Uterus (tissue), 2 donors: ENCODE measurements at regions not wholly inside any gene's neighbourhood (a gene's known extent, or its start where the extent isn't known, plus 50 kb on each side); places are given as distances from the start of the nearest gene placed in this dataset.

Source experiments
- POLR2A ChIP-seq, 2 donors: fragments of 450-650 bp; IDR thresholded peaks; one replicate each; pipeline ENCODE4 v1.6.1; 2016; ENCODE audit warnings: antibody characterized with exemption in 2 of 2, mild to moderate bottlenecking in 1 of 2, moderate library complexity in 1 of 2
- TF ChIP-seq, protein P1 (sequence below), 4 experiments: fragments of 200-600 bp in 2 of 4; fragments of 450-650 bp in 2 of 4; sonication (generic) in 2 of 4; IDR thresholded peaks; one replicate each; pipeline ENCODE4 v1.5.1; 2016 to 2019; ENCODE audit warnings: antibody characterized with exemption in 4 of 4, mild to moderate bottlenecking in 2 of 4, moderate library complexity in 1 of 4

- TF ChIP-seq, protein P1, sequence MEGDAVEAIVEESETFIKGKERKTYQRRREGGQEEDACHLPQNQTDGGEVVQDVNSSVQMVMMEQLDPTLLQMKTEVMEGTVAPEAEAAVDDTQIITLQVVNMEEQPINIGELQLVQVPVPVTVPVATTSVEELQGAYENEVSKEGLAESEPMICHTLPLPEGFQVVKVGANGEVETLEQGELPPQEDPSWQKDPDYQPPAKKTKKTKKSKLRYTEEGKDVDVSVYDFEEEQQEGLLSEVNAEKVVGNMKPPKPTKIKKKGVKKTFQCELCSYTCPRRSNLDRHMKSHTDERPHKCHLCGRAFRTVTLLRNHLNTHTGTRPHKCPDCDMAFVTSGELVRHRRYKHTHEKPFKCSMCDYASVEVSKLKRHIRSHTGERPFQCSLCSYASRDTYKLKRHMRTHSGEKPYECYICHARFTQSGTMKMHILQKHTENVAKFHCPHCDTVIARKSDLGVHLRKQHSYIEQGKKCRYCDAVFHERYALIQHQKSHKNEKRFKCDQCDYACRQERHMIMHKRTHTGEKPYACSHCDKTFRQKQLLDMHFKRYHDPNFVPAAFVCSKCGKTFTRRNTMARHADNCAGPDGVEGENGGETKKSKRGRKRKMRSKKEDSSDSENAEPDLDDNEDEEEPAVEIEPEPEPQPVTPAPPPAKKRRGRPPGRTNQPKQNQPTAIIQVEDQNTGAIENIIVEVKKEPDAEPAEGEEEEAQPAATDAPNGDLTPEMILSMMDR (IDR thresholded peaks at IDR 0.05), result no peak
- no peak for TF ChIP-seq POLR2A (IDR thresholded peaks at IDR 0.05)
Measured at GRCh38 chr12:58521152-58521551, 399.2 kb downstream of the LRIG3 start.
